GM20000 (cell line): ENCODE measurements at regions not wholly inside any gene's neighbourhood (a gene's known extent, or its start where the extent isn't known, plus 50 kb on each side); places are given as distances from the start of the nearest gene placed in this dataset.

Source experiments
- DNase-seq: peaks from one replicate; pipeline ENCODE4 v3.0.0; 2012; ENCODE audit warnings: low spot score
- TF ChIP-seq, protein P1 (sequence below): IDR thresholded peaks from 2 replicates; pipeline ENCODE4 v1.5.1; 2012; ENCODE audit warnings: mild to moderate bottlenecking, control low read depth; ENCODE audit errors: extremely low read depth, missing control alignments

DNA sequence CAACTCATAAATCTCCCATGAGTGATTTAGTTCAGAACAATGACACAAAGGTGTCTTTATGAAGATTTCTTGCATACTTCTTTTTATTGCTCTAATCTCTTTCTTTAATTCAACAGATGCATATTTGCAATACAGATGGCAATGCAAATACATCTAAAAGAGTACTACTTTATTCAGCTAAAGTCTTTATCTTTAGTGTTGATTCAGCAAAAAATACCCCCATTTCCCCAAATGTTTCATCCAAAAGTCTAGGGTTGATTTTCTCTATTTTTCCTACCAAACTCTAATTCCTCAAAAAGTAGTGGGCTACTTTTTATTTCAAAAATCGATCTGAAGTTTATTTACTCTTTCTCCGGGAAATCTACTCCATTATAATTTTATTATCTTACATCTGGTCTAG is 1055.2 kb downstream of the STIM2 start:
- TF ChIP-seq, protein P1, sequence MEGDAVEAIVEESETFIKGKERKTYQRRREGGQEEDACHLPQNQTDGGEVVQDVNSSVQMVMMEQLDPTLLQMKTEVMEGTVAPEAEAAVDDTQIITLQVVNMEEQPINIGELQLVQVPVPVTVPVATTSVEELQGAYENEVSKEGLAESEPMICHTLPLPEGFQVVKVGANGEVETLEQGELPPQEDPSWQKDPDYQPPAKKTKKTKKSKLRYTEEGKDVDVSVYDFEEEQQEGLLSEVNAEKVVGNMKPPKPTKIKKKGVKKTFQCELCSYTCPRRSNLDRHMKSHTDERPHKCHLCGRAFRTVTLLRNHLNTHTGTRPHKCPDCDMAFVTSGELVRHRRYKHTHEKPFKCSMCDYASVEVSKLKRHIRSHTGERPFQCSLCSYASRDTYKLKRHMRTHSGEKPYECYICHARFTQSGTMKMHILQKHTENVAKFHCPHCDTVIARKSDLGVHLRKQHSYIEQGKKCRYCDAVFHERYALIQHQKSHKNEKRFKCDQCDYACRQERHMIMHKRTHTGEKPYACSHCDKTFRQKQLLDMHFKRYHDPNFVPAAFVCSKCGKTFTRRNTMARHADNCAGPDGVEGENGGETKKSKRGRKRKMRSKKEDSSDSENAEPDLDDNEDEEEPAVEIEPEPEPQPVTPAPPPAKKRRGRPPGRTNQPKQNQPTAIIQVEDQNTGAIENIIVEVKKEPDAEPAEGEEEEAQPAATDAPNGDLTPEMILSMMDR = no peak
- no peak for DNase-seq

DNA sequence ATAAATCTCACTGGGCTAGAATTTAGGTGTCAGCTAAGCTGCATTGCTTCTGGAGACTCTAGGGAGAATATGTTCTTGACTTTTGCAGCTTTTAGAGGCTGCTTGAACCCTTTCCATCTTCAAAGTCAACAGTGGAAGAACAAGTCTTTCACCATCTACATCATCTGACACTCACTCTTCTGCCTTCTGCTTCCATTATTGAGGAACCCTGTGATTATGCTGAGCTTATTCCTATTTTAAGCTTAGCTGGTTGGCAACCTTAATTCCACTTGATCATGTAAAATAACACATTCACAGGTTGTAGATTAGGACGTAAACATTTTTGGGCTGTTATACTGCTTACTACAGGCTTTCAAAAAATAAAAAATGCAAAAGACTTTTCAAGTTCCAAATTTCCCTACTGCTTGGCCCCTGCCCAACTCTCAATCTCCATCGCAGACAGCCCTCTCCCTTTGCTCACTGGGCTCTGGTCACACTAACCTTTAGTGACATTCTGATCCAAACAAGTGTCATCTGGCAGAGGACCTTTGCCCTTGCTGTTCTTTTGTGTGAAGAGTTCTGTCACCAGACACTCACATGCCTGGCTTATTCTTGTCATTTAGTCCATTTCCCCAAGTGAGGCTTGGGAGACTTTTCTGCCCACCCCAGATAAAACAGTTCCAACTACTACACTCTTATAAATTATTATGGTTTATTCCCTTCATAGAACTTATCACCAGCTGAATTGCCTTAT is 1056.0 kb downstream of the STIM2 start:
- TF ChIP-seq, protein P1 = no peak

DNA sequence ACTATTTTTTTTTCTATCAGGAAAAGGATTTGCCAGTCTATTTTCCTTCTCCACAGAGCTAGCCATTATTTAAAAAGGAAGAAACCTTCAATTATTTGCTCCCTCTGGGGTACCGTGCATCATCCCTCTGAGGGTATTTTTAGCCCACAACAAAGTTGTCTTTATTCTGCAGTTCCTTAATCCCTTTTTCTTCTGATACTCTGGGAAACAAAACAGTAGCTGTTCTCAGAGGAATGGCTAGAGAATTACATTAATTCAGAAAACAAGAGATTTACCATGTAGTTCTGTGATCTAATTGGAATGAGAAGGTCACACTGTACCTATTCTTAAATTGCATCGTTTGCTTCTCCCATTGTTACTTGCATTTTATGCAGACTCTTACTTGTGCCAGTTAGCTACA is 1056.7 kb downstream of the STIM2 start:
- TF ChIP-seq, protein P1 = no peak
- DNase-seq = no peak

More for the DNA sequence above, 1056.0 kb downstream of the STIM2 start:
- no peak for DNase-seq

DNA sequence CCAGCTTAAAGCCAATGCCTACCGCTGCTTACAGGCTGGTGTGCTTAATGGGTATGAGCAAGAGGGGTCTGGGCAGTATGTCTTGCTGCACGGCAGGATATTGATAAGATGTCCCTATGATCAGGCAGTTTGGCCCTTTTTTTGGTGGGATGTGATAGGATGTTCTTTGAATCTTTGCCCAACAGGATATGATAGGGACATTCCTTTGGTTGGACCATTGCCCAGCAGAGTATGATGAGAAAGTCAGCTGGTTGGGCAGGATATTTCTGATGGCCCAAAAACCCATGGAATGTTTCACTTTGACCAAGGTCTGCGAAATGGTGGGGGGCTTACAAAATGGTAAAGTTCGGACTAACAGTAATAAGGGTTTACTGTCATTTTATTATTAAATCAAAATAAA is 1060.6 kb downstream of the STIM2 start:
- TF ChIP-seq, protein P1 = no peak
- DNase-seq = no peak

DNA sequence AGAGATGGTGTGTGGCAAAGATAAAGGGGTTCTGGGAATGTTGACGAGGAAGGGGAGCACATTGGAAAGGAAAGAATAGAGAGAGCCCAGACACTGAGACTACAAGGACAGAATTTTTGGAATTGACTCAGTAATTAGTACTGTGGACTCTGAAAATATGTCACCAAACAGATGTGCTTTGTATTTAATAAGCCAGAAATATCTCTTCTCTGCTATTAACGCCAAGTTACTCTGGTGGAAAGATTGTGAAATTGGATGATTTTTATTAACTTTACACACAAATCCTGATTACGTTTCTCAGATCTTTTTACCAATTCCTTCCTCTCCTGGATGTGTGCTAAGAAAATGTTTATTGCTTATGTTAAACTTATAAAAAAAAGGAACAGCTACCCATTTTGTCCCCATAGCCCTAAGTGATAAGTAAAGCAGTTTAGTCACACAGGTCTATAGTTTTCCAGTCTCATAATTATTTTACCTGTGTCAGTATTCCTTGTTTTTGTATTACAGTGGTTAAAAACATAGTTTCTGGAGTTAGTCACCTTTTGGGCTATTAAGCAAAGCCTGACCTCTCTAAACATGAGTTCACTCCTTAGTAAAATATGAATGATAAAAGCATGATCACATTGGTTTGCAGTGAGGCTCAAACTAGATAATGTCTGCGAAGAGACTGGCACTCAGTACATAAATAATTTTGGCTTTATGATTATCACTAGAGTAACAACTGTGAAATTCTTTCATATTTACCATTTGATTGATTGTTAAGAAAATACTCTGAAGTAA is 1068.3 kb downstream of the STIM2 start:
- TF ChIP-seq, protein P1 = no peak
- DNase-seq = no peak

DNA sequence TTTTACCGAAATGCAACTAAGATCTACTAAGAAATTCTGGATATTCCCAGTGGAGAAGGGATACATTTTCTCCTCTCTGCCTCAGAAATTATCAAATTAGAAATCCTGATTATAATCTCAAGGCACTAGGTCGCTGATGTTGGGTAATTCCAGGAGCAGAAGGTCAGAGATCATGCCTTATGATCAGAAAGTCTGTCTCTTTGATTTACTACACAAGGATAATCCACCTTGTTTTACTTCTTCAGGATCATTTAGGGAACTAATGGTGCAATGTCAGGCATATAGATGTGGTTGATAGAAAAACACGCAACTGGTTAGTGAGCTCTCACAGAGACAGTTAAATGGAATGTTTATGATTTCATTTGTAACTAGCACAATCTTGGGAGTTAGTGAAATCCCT is 1069.7 kb downstream of the STIM2 start:
- DNase-seq = no peak
- TF ChIP-seq, protein P1 = no peak

DNA sequence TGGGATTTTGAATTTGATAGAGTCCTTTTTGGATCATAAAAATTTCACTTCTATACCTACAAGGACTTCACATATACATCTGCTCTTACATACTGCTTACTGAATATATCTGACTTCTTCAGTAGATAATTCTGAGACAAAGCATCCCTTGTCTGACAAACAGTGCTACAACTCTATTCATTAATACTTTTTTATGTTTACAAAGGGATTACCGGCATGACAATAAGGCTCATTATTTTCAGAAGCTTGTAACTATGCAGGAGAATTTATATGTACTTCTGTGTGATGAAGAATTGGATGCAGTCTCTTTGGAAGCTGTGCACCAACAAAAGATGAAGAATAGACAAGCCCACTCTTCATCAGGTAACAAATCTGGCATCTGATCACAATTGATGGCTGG is 1070.3 kb downstream of the STIM2 start:
- DNase-seq = no peak
- TF ChIP-seq, protein P1 = no peak
